SK-N-MC (cell line): ENCODE measurements at regions not wholly inside any gene's neighbourhood (a gene's known extent, or its start where the extent isn't known, plus 50 kb on each side); places are given as distances from the start of the nearest gene placed in this dataset.

Experiments
- EZH2 ChIP-seq: fragments of 200-600 bp; sonication (generic); IDR thresholded peaks from one replicate; pipeline ENCODE4 v1.6.1; 2017; ENCODE audit warnings: antibody characterized with exemption
- FOXP2 ChIP-seq: optimal IDR thresholded peaks from 2 replicates; pipeline ENCODE3; 2011; ENCODE audit warnings: mild to moderate bottlenecking, moderate library complexity; ENCODE audit not compliant: insufficient read depth; ENCODE audit errors: extremely low read length, control extremely low read depth
- POLR2AphosphoS5 ChIP-seq: IDR thresholded peaks from 2 replicates; pipeline ENCODE4 v1.6.1; 2012; ENCODE audit warnings: mild to moderate bottlenecking, low read depth, low read length, borderline replicate concordance

DNA sequence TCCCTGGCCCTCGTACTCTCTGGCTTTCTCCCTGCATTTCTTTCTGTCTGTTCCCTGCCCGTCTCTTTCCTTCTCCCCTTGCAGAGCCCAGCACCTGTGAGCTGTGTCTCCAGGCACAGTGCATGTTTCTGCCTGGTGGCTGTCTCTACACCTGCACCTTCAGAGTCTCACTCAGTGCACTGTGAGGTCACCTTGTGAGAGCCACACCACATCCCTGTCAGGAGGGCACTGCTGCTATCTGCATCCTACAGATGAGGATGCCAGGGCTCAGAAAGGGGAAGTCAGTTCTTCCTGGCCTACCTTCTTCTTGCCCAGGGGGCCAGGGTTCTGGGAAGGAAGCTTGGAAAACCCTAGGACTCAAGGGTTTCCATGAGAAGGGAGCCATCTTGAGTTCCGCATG, 69.7 kb upstream of the NEURL1B start:
- no peak for TF ChIP-seq EZH2
- no peak for TF ChIP-seq POLR2AphosphoS5
- no peak for TF ChIP-seq FOXP2
